ENCODE measurements at regions not wholly inside any gene's neighbourhood (a gene's known extent, or its start where the extent isn't known, plus 50 kb on each side); places are given as distances from the start of the nearest gene placed in this dataset.

DNA sequence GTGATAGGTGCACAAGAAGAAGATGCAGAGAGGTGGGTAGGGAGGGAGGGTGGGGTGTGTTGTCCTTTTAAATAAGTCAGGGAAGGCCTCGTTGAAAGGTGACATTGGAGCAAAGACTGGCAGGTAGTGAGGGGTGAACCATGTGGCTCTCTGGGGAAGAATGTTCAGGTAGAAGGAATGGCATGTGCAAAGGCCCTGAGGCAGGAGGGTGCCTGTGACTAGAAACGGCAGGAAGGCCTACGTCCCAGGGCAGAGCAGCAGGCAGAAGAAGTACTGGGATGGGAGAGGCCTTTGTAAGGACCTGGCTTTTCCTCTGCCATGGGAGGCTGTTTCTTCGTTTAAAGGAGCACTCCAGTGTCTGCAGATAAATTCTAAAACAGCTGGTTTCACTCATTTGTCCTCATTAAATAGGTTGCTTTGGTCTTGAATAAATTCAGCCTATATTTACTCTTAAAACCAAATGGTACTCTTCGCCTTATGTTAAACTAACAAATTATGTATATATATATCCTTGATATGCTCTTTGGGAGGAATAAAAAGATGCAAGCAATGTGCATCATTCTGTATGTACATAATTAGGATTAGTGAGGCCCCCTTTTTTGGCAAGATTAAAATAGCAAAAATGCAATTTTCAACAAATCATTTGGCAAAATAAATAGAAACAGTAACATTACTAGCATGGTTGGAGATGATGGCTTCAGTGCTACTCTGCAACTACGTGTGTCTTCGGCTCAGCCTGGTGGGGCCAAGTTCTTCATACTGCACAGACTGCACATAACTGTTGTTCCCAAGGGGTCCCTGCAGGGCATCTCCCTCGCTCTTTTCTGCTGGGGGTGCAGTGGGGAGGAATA is 151.4 kb downstream of the KLF13 start:
- Histone ChIP-seq H3K27me3 (ENCODE audit: control insufficient read depth, insufficient read depth, low read length) (peaks cover 50% of the 10 kb centered on the region), H3K4me3 (ENCODE audit: low read length) (no peak overlapping the region), H3K4me2 (ENCODE audit: low read length) (no peak overlapping the region), H3K4me1 (ENCODE audit: control insufficient read depth, insufficient read depth, low read length) (peaks cover 4% of the 10 kb centered on the region), H3K36me3 (ENCODE audit: insufficient read depth, low read length) (no peaks in the 10 kb centered on the region), H3K9me3 (replicated peaks; ENCODE audit: low read length) (no peaks in the 10 kb centered on the region), H3K9ac (ENCODE audit: low read depth, low read length) (no peak overlapping the region)

GRCh38 chr15:31478702-31479221 is 152.1 kb downstream of the KLF13 start:
- Histone ChIP-seq H3K9me3 (replicated peaks; ENCODE audit: low read length) (no peaks in the 10 kb centered on the region), H3K27me3 (ENCODE audit: control insufficient read depth, insufficient read depth, low read length) (peaks cover 53% of the 10 kb centered on the region), H3K4me1 (ENCODE audit: control insufficient read depth, insufficient read depth, low read length) (no peaks in the 10 kb centered on the region), H3K9ac (ENCODE audit: low read depth, low read length) (no peak overlapping the region), H3K4me2 (ENCODE audit: low read length) (no peak overlapping the region), H3K36me3 (ENCODE audit: insufficient read depth, low read length) (no peaks in the 10 kb centered on the region), H3K4me3 (ENCODE audit: low read length) (no peak overlapping the region)

DNA sequence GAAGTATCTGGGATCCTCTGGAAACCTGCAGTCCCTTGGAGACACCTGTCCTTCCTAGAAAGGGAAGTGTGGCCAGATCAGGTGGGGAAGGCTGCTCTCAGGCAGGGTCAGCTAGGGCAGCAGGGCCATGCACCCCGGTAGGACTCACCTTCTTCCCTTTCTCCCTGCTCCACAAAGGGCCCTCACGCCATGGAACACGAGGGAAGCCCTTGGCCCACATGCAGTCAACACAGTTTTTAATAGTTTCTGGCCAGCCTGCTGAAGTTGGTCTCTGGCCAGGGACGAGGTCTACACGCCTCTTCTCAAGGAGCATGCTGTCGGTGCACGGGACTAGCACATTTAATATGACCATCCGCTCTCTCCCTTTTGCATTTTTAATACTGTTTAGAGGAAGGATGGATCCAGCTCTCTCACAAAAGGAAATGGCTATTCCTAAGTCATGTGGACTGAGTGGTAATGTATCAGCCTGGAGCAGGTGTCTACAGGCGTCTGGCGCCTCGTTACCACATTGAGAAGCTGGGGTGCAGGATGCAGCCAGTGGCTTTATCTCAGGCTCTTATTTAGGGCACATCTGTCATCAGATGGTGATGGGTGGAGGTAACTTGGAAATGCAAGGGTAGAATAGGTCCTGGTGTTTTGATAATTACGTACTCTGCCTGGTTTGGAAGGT is 153.9 kb downstream of the KLF13 start:
- Histone ChIP-seq H3K9ac (ENCODE audit: low read depth, low read length) (no peak overlapping the region), H3K4me2 (ENCODE audit: low read length) (no peak overlapping the region), H3K9me3 (replicated peaks; ENCODE audit: low read length) (no peaks in the 10 kb centered on the region), H3K36me3 (ENCODE audit: insufficient read depth, low read length) (no peaks in the 10 kb centered on the region), H3K27me3 (ENCODE audit: control insufficient read depth, insufficient read depth, low read length) (peaks cover 70% of the 10 kb centered on the region), H3K4me1 (ENCODE audit: control insufficient read depth, insufficient read depth, low read length) (no peaks in the 10 kb centered on the region), H3K4me3 (ENCODE audit: low read length) (no peak overlapping the region)

- Histone ChIP-seq H3K4me3 (ENCODE audit: low read length) (no peak overlapping the region), H3K9ac (ENCODE audit: low read depth, low read length) (no peak overlapping the region), H3K4me2 (ENCODE audit: low read length) (no peak overlapping the region), H3K27me3 (ENCODE audit: control insufficient read depth, insufficient read depth, low read length) (peaks cover 68% of the 10 kb centered on the region), H3K9me3 (replicated peaks; ENCODE audit: low read length) (no peaks in the 10 kb centered on the region), H3K4me1 (ENCODE audit: control insufficient read depth, insufficient read depth, low read length) (no peaks in the 10 kb centered on the region), H3K36me3 (ENCODE audit: insufficient read depth, low read length) (no peaks in the 10 kb centered on the region)
These were observed 154.5 kb downstream of the KLF13 start for GRCh38 chr15:31481142-31481541.

DNA sequence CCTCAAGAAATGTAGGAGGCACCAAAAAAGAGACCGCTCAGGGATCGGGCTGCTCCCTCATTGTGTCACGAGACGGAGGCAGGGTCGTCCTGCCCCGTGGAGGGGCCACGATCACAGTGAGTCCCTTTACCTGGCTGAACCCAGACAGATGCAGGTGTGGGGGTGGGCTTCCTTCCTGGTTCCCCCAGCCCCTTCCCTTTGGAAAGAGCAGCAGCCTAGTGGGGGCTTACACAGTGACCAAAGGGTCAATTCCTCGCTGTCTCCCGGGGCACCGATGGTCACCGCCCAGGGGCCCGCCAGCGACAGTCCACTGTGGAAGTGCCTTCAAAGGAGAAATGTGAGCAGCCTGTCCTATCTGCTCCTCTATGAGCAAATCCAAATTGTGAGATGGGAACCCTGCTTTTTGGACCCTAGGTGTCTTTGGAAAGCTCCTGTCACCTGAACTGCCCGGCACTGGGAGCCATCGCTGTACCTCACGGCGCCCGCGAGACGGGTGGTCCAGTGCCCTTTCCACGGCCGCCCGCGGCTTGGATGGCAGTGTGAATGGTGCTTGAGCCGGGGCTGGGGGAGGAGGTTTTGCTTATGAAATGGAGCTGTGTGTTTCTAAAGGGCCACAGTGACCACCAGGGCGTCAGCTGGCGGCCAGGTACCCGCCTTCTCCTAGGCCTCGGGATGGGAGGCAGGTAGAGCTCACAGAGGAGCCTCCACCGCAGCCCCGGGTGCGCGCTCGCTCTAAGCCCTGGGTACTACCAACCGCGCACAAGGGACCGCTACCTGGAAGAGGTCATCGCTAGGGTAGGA is 155.7 kb downstream of the KLF13 start:
- H3K4me3 ChIP-seq (ENCODE audit: low read length) = no peak overlapping the region
- no peaks in the 10 kb centered on the region for H3K4me1 ChIP-seq (ENCODE audit: control insufficient read depth, insufficient read depth, low read length)

DNA sequence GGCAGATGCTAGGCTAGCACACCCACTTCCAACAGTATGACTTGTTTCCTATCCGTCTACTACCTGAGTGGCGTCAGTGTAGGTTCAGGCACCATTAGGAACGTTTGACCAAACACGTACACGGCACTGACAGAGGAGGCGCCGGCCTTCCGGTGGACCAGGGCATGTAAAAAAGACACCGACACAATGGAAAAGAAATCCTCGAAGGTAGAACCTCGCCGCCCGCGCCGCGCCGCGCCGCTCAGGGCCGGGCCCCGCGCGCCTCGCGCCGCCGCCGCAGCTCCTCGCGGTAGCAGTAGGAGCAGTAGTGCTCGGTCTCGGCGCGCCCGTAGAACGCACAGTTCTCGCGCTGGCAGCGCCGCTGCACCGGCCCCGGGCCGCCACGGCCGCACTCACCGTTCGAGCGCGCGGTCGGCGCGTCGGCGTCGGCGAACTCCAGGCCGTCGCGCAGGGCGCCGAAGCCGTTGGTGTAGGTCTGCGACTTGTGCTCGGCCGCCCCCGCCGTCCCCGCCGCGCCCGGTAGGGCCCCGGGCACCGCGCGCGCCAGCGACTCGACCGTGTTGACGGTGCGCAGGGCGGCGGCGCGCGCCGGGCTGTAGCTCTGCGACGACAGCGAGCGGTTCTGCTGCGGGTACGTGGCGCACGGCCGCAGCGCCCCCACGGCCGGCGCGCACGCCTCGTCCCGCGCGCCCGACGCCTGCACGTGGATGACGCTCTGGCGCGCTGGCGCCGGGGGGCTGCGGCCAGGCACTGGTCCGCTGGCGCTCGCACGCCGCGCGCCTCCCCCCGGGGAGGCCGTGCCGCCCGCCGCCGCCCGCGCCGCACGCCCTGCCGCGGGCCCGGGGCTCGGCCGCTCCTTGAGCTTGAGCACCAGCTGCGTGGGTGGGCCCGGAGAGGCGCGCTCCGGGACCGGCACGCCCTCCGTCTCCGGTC is 156.7 kb downstream of the KLF13 start:
- H3K36me3 ChIP-seq (ENCODE audit: insufficient read depth, low read length) = no peaks in the 10 kb centered on the region
- H3K9me3 ChIP-seq (replicated peaks; ENCODE audit: low read length) = no peaks in the 10 kb centered on the region
- no peak overlapping the region for H3K4me2 ChIP-seq (ENCODE audit: low read length)
- H3K9ac ChIP-seq (ENCODE audit: low read depth, low read length) = no peak overlapping the region
- no peak overlapping the region for H3K4me3 ChIP-seq (ENCODE audit: low read length)
- H3K4me1 ChIP-seq (ENCODE audit: control insufficient read depth, insufficient read depth, low read length) = peaks cover 6% of the 10 kb centered on the region
- H3K27me3 ChIP-seq (ENCODE audit: control insufficient read depth, insufficient read depth, low read length) = peaks cover 73% of the 10 kb centered on the region

More for the DNA sequence above, 155.7 kb downstream of the KLF13 start:
- no peak overlapping the region for H3K4me2 ChIP-seq (ENCODE audit: low read length)
- no peaks in the 10 kb centered on the region for H3K9me3 ChIP-seq (replicated peaks; ENCODE audit: low read length)
- no peak overlapping the region for H3K9ac ChIP-seq (ENCODE audit: low read depth, low read length)
- H3K36me3 ChIP-seq (ENCODE audit: insufficient read depth, low read length) = no peaks in the 10 kb centered on the region
- peaks cover 71% of the 10 kb centered on the region for H3K27me3 ChIP-seq (ENCODE audit: control insufficient read depth, insufficient read depth, low read length)

DNA sequence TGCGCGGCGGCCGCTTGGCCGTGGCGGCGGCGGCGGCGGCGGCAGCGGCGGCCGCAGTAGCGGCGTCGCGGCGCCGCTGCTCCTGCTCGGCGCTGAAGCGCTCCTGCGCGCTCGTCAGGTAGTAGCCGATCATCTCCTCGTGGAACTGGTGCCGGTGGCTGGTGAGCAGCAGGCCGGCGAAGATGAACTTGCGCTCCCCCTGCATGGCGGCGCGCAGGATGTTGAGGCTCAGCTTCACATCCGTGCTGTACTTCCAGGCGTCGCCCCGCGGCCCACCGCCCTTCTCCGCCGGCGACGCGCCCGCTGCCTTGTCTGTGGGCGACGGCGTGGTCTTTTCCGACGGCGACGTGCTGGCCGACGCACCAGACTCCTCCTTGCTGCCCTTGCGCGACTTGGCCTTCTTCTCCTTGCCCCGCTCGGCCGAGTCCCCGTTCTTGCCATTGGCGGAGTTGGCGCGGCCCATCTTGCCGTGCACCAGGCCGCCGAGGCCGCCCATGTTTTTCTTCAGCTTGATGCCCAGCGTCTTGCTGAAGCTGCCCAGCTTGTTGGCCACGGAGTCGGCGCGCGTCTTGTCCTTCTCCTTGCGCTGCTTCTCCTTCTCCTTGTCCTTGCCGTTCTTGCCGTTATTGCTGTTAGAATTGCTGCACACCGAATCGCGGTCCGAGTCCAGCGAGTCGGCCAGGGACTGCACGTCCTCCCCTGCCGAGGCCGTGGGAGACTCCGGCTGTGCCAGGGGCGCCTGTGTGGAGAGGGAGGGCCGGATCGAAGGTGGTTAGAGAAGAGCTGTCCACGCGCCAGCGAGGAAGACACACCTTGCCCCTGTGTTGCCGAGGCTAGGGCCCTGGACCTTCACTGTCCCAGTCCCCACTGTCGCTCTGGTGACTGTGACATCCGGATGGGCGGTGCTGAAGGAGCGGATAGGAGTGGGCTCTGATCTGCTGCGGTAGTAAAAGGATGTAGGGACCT is 157.6 kb downstream of the KLF13 start:
- peaks cover 16% of the 10 kb centered on the region for H3K4me1 ChIP-seq (ENCODE audit: control insufficient read depth, insufficient read depth, low read length)
- H3K27me3 ChIP-seq (ENCODE audit: control insufficient read depth, insufficient read depth, low read length) = peaks cover 70% of the 10 kb centered on the region
- H3K4me2 ChIP-seq (ENCODE audit: low read length) = no peak overlapping the region
- H3K9ac ChIP-seq (ENCODE audit: low read depth, low read length) = no peak overlapping the region
- H3K4me3 ChIP-seq (ENCODE audit: low read length) = no peak overlapping the region
- H3K36me3 ChIP-seq (ENCODE audit: insufficient read depth, low read length) = no peaks in the 10 kb centered on the region
- no peaks in the 10 kb centered on the region for H3K9me3 ChIP-seq (replicated peaks; ENCODE audit: low read length)

GRCh38 chr15:31484986-31485385 is 158.4 kb downstream of the KLF13 start:
- peaks cover 21% of the 10 kb centered on the region for H3K4me1 ChIP-seq (ENCODE audit: control insufficient read depth, insufficient read depth, low read length)
- no peaks in the 10 kb centered on the region for H3K36me3 ChIP-seq (ENCODE audit: insufficient read depth, low read length)
- H3K27me3 ChIP-seq (ENCODE audit: control insufficient read depth, insufficient read depth, low read length) = peaks cover 66% of the 10 kb centered on the region
- H3K9ac ChIP-seq (ENCODE audit: low read depth, low read length) = no peak overlapping the region
- no peak overlapping the region for H3K4me2 ChIP-seq (ENCODE audit: low read length)
- H3K9me3 ChIP-seq (replicated peaks; ENCODE audit: low read length) = no peaks in the 10 kb centered on the region
- no peak overlapping the region for H3K4me3 ChIP-seq (ENCODE audit: low read length)

DNA sequence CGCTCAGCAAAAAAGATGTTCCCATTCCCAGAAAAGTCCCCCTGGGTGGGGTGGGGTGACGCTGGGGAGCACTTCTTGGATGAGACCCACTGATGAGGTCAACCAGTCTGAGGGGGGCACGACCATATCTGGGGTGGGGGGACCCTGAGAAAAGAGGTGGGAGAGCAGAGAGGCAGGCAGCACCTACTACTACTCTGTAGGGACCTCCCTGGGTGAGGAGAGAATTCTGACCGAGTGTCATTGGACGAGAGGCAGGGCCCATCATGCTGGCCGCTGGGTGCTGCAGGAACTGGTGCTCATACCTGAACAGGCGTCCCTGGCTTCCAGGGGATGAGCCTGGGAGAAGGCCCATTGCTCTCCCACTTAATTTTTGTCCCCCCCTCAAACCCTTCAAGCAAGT is 158.8 kb downstream of the KLF13 start:
- H3K4me1 ChIP-seq (ENCODE audit: control insufficient read depth, insufficient read depth, low read length) = peaks cover 21% of the 10 kb centered on the region
- peaks cover 61% of the 10 kb centered on the region for H3K27me3 ChIP-seq (ENCODE audit: control insufficient read depth, insufficient read depth, low read length)
- no peaks in the 10 kb centered on the region for H3K36me3 ChIP-seq (ENCODE audit: insufficient read depth, low read length)
- H3K4me2 ChIP-seq (ENCODE audit: low read length) = no peak overlapping the region
- no peaks in the 10 kb centered on the region for H3K9me3 ChIP-seq (replicated peaks; ENCODE audit: low read length)
- no peak overlapping the region for H3K9ac ChIP-seq (ENCODE audit: low read depth, low read length)
- H3K4me3 ChIP-seq (ENCODE audit: low read length) = no peak overlapping the region

Data from skeletal muscle satellite cell (primary cell).